C4-2B (cell line): ENCODE measurements at regions not wholly inside any gene's neighbourhood (a gene's known extent, or its start where the extent isn't known, plus 50 kb on each side); places are given as distances from the start of the nearest gene placed in this dataset.

ENCODE experiments used
- CTCF ChIP-seq: fragments of 450-650 bp; conservative IDR thresholded peaks from 2 replicates; pipeline ENCODE4 v1.5.1; 2017; ENCODE audit warnings: mild to moderate bottlenecking
- ZFX ChIP-seq: fragments of 450-650 bp; IDR thresholded peaks from 2 replicates; pipeline ENCODE4 v1.6.1; 2017

- TF ChIP-seq CTCF, result no peak
- no peak for TF ChIP-seq ZFX
These were observed 62.5 kb upstream of the FAR2 start for GRCh38 chr12:29086325-29087271.
